Erythroblast (primary cell): ENCODE measurements at regions not wholly inside any gene's neighbourhood (a gene's known extent, or its start where the extent isn't known, plus 50 kb on each side); places are given as distances from the start of the nearest gene placed in this dataset.
"Not testable (repeated sequence)": the region's sequence is repeated elsewhere in the genome, so short reads cannot be mapped to it uniquely, and the experiment has no call there.

ENCODE experiments used
- DNase-seq, 2 experiments: peaks; one replicate each; lab custom pipeline; 2025; lab: John Stamatoyannopoulos, UW
- GATA1 ChIP-seq: IDR thresholded peaks from 2 replicates; pipeline ENCODE4 v1.6.1; 2011; ENCODE audit warnings: low read depth, mild to moderate bottlenecking, control low read depth, low read length, moderate library complexity
- POLR2A ChIP-seq: IDR thresholded peaks from 2 replicates; pipeline ENCODE4 v1.6.1; 2011; ENCODE audit warnings: mild to moderate bottlenecking, low read length

GRCh38 chr5:7251132-7251531 is 144.8 kb upstream of the ADCY2 start:
- TF ChIP-seq POLR2A (no peak), GATA1 (no peak)
- DNase-seq = no peak

GRCh38 chr5:7261049-7261448 is 134.9 kb upstream of the ADCY2 start:
- peak; percentile 6 to 24 for DNase-seq
- TF ChIP-seq GATA1 (no peak), POLR2A (no peak)

DNA sequence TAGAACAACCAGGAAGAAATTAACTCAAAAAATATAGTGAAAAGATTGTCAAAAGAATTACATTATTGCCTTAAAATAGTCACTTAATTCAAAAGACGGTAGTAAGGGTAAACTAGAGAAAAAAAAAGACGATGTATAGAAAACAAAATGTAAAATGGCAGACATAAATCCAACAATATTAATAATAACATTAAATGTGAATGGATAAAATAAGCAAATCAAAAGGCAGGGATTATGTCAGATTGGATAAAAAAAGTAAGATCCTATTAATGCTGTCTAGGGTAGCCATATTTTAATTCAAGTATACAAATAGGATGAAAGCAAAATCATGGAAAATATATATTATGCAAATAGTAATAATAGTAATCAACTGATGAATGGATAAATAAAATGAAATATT is 134.0 kb upstream of the ADCY2 start:
- TF ChIP-seq POLR2A (no peak), GATA1 (no peak)
- DNase-seq = no peak

DNA sequence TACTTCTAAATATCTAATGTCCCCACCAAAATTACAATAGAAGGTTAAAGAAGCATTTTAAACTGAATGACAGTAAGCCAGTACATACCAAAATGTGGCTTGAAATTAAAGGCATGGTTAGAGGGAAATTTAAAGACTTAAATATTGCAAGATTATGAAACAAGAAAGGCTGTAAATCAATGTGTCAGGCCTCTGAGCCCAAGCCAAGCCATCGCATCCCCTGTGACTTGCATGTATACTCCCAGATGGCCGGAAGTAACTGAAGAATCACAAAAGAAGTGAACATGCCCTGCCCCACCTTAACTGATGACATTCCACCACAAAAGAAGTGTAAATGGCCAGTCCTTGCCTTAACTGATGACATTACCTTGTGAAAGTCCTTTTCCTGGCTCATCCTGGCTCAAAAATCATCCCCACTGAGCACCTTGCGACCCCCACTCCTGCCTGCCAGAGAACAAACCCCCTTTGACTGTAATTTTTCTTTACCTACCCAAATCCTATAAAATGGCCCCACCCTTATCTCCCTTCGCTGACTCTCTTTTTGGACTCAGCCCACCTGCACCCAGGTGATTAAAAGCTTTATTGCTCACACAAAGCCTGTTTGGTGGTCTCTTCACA is 132.4 kb upstream of the ADCY2 start:
- DNase-seq = not testable (repeated sequence)

GRCh38 chr5:7265776-7266175 is 130.2 kb upstream of the ADCY2 start:
- not testable (repeated sequence) for DNase-seq

DNA sequence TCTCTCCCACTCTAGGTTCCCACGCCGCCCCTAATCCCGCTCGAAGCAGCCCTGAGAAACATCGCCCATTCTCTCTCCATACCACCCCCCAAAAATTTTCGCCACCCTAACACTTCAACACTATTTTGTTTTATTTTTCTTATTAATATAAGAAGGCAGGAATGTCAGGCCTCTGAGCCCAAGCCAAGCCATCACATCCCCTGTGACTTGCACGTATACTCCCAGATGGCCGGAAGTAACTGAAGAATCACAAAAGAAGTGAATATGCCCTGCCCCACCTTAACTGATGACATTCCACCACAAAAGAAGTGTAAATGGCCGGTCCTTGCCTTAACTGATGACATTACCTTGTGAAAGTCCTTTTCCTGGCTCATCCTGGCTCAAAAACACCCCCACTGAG is 127.2 kb upstream of the ADCY2 start:
- DNase-seq = not testable (repeated sequence)

DNA sequence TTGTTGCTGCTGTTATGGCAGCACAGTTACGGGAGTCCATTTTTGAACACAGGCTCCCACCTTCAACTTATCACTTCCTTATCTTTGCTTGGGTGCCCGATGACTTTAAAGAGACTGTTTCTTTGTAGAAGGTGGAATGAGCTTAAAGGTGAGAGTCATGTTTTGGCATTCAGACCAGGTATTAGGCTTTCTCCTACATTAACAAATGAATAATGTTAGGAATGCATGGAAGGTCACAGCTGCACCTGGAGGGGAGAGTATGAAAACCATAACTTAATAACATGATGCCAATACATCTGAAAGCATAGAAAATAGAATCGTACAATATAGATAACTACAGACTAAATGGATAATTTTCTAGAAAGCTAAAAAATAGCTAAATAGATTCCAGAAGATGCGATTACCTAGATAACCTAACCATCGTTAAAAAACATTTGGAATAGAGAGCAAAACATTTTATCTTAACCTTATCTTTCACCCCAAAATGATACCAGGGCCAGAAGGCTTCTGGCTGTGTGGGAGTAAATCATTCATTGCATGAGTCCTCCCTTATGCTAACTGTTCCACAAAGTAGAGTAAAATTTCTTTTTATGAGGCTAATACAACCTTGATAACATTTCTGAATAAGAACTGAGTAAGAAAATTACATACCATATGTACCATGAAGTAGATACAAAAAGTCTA is 126.2 kb upstream of the ADCY2 start:
- DNase-seq = no peak
- TF ChIP-seq POLR2A (no peak), GATA1 (no peak)

DNA sequence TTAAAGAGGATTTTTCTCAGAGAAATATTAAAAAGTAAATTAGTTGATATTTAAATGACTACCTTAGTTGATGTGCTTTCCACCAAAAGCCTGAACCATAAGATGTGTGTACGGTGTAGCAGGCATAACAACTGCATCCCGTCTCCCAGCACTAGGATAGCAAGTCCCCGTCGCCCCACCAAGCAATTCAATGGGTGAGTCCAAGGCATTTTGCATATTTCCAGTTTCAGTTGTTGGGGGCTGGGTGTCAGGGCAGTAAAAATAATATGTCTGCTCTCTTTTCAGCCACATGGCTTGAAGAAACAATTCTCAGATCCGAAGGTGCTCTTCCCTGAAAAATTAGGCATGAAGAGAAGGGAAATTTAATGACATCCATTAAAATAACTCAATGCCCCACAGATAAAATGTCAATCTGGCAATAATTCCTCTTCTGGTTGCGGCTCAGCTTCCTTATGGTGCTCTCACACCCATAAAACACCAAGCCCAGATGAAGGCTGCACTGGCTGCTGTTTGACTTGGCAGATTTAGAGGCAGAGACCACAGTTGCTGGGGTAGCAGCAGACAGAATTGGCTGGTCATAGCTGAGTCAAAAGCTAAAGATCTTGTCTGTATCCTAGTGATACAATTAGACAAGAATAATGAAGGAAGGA is 124.4 kb upstream of the ADCY2 start:
- DNase-seq = no peak

GRCh38 chr5:7272408-7272965 is 123.5 kb upstream of the ADCY2 start:
- no peak for TF ChIP-seq GATA1
- no peak for TF ChIP-seq POLR2A
- DNase-seq = no peak

More for the DNA sequence above, 124.4 kb upstream of the ADCY2 start:
- TF ChIP-seq POLR2A (no peak), GATA1 (no peak)

GRCh38 chr5:7274203-7274602 is 121.7 kb upstream of the ADCY2 start:
- no peak for TF ChIP-seq POLR2A
- no peak for TF ChIP-seq GATA1
- no peak for DNase-seq

DNA sequence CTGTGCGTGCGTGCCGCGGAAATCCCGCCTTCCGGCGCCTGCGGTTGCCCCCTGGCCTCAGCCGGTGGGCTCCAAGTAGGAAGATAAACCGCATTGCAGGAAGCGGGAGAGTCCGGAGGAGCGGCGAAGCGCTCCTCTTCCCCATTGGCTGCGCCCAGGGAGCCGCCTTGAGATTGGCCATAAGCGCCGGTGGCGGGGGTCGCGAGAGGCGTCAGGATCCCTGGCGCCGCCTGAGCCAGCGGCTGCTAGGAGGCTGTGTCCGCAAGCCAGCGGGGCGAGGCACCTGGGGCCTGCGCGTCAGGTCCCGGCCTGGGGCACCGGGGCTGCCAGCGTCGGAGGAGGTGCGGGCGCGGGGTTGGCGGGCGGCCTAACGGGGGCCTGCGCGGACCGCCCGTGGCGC is 106.3 kb upstream of the ADCY2 start:
- not testable (repeated sequence) for DNase-seq

GRCh38 chr5:7297821-7298220 is 98.1 kb upstream of the ADCY2 start:
- DNase-seq = not testable (repeated sequence)

DNA sequence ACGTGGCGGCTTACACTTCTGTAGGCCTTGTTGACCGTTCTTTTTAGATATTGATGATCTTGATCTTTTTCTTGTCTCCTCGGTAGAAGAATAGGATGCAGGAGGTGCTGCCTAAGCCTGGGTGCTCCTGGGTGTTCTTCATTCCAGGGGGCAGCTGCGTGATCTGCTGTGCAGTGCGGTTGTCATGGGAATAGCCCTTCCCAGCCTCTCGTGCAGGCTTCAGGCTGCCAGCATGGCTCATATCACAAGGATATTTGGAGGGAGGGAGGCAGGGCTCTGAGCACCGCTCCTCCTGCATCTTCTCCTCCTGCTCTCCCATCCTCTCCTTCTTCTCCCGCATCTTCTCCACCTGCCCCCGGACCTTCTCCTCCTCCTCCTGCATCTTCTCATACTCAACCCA is 96.2 kb upstream of the ADCY2 start:
- DNase-seq = not testable (repeated sequence)

DNA sequence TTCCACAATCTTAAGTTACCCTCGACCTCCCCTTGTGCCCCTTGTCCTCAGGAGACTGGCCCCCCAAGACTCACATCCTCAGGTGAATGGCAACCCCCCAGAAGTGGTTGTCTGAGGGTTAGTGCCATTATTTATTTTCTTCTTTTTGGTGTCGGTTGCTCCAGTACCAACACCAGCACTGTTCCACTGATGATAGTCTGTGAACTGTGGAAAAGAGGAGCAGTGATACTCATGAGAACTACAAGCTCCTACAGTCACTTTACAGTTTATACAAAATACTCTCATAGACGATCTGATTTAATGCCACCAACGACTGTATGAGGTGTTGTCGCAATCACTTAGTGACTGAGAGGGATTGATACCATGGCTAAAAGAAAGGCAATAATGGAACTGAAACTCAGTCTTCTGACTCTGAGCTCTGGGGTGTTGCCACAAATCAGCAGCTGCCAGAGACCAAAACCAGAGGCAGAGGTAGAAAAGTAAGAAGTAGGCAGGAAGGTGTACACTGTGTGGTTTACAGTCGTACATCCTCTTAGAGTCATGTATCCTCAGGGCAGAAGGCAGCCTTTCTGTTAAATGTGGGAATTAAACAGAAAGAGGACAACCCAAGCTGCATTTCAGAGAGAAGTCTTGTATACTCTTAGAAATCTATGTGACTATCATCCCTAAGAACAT is 90.8 kb upstream of the ADCY2 start:
- DNase-seq = not testable (repeated sequence)

DNA sequence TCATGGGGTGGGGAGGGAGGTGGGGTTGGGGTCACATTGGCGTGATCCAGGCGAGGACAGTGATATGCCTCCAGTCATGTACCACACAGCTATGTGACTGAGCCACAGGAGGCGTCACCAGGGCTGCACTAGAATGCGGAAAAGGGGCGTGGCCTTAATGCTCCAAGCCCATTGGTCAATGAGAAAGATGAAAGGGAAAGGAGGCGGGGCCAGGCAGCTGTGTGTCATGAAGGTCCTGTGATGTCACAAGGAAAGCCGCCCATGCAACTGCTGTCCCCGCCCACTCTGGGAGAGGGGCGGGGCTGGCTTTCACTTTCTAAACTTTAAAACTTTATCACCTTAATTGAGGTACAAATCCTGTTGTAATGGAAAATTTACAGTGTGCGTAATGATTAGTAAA is 89.4 kb upstream of the ADCY2 start:
- peak; percentile 41 to 46 for DNase-seq

GRCh38 chr5:7307709-7308108 is 88.2 kb upstream of the ADCY2 start:
- not testable (repeated sequence) for DNase-seq

DNA sequence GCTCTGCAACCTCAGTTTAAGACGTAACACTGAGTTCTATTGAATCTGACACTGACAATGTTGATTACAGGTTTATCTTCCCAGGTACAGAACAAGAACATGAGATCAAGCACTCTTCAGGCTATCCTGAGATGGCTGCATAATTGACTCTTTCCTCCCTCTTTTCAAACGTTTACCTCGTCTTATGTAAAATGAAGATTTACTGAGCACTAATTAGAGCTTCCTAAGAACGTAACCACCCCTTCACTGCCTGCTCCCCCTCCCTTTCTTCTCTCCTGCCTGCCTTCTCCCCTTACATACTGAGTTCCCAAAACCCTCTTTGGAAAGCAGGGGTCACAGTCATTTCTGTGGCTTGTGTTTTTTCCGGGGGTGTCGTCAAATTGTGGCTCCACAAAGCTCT is 86.2 kb upstream of the ADCY2 start:
- not testable (repeated sequence) for DNase-seq

DNA sequence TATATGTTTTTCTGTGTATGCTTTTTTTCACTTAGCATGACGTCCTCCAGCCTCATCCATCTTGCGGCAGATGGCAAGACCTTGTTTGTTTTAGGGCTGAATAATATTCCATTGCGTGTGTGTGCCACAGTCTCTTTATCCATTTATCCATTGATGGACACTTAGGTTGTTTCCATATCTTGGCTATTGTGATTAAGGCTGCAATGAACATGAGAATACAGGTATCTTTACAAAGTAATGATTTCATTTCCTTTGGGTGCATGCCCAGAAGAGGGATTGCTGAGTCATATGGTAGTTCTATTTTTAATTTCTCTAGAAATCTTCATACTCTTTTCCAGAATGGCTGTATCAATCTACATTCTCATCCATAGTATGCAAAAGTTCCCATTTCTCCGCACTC is 85.3 kb upstream of the ADCY2 start:
- DNase-seq = not testable (repeated sequence)
